ENCODE measurements at regions not wholly inside any gene's neighbourhood (a gene's known extent, or its start where the extent isn't known, plus 50 kb on each side); places are given as distances from the start of the nearest gene placed in this dataset.

GRCh38 chr3:87088993-87089841 is 98.3 kb upstream of the VGLL3 start:
- H3K36me3 ChIP-seq: no peaks in the 10 kb centered on the region
- no peak overlapping the region for H3K27ac ChIP-seq
- no peaks in the 10 kb centered on the region for H3K27me3 ChIP-seq
- H3K4me1 ChIP-seq (ENCODE audit: low read depth): no peaks in the 10 kb centered on the region
- no peak for TF ChIP-seq CTCF (IDR thresholded peaks at IDR 0.05; ENCODE audit: low read depth, low read length)
- H3K9me3 ChIP-seq (ENCODE audit: low read depth): no peaks in the 10 kb centered on the region
- no peak overlapping the region for H3K4me3 ChIP-seq
- peak in 1 of 2 donors; percentile 93 for DNase-seq (ENCODE audit: low read depth in 1 of 2, low spot score in 1 of 2)

- H3K36me3 ChIP-seq: no peaks in the 10 kb centered on the region
- no peaks in the 10 kb centered on the region for H3K27me3 ChIP-seq
- TF ChIP-seq CTCF (IDR thresholded peaks at IDR 0.05; ENCODE audit: low read depth, low read length): no peak
- H3K4me1 ChIP-seq (ENCODE audit: low read depth): no peaks in the 10 kb centered on the region
- no peak overlapping the region for H3K4me3 ChIP-seq
- no peaks in the 10 kb centered on the region for H3K9me3 ChIP-seq (ENCODE audit: low read depth)
- DNase-seq (ENCODE audit: low read depth in 1 of 2, low spot score in 1 of 2): peak in 1 of 2 donors; percentile 26
- no peak overlapping the region for H3K27ac ChIP-seq
These were observed 97.6 kb upstream of the VGLL3 start for GRCh38 chr3:87088430-87088992.

GRCh38 chr3:87084868-87085267 is 93.9 kb upstream of the VGLL3 start:
- H3K9me3 ChIP-seq (ENCODE audit: low read depth): no peaks in the 10 kb centered on the region
- no peaks in the 10 kb centered on the region for H3K27me3 ChIP-seq
- H3K27ac ChIP-seq: no peak overlapping the region
- no peak for TF ChIP-seq CTCF (IDR thresholded peaks at IDR 0.05; ENCODE audit: low read depth, low read length)
- H3K4me3 ChIP-seq: no peak overlapping the region
- H3K36me3 ChIP-seq: no peaks in the 10 kb centered on the region
- peak in 1 of 2 donors; percentile 40 for DNase-seq (ENCODE audit: low read depth in 1 of 2, low spot score in 1 of 2)
- no peaks in the 10 kb centered on the region for H3K4me1 ChIP-seq (ENCODE audit: low read depth)

- Histone ChIP-seq H3K9me3 (ENCODE audit: low read depth) (no peaks in the 10 kb centered on the region), H3K36me3 (no peaks in the 10 kb centered on the region), H3K27me3 (no peaks in the 10 kb centered on the region), H3K27ac (no peak overlapping the region), H3K4me3 (no peak overlapping the region), H3K4me1 (ENCODE audit: low read depth) (no peaks in the 10 kb centered on the region)
- peak; percentile 73 for TF ChIP-seq CTCF (IDR thresholded peaks at IDR 0.05; ENCODE audit: low read depth, low read length)
- peak; percentile 67 to 82 for DNase-seq (ENCODE audit: low read depth in 1 of 2, low spot score in 1 of 2)
These were observed 92.0 kb upstream of the VGLL3 start for GRCh38 chr3:87082796-87083440.

- DNase-seq (ENCODE audit: low read depth in 1 of 2, low spot score in 1 of 2): no peak
- Histone ChIP-seq H3K4me3 (no peak overlapping the region), H3K4me1 (ENCODE audit: low read depth) (no peaks in the 10 kb centered on the region), H3K9me3 (ENCODE audit: low read depth) (no peaks in the 10 kb centered on the region), H3K27me3 (no peaks in the 10 kb centered on the region), H3K36me3 (no peaks in the 10 kb centered on the region), H3K27ac (no peak overlapping the region)
- no peak for TF ChIP-seq CTCF (IDR thresholded peaks at IDR 0.05; ENCODE audit: low read depth, low read length)
These were observed 86.4 kb upstream of the VGLL3 start for GRCh38 chr3:87077355-87077754.

Measured in cardiac muscle cell (in vitro differentiated cells and primary cell).